NCI-H1092 (cell line): ENCODE measurements at regions not wholly inside any gene's neighbourhood (a gene's known extent, or its start where the extent isn't known, plus 50 kb on each side); places are given as distances from the start of the nearest gene placed in this dataset.

Source experiments
- DNase-seq: peaks from one replicate; lab custom pipeline; 2025; lab: John Stamatoyannopoulos, UW

DNA sequence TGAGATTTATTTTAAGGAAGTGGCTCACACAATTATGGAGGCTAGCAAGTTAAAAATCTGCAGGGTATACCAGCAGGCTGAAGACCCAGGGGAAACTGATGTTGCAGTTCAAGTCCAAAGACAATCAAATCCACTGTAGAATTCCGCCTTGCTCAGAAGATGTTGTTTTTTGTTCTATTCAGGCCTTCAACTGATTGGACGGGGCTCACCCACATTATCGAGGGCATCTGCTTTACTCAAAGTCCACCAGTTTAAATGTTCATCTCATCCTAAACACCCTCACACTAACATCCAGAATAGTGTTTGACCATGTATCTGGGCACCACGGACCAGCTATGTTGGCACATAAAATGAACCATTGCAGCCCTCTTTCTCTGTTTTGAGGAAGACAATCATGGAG is 211.2 kb upstream of the GPR26 start:
- DNase-seq, result no peak

DNA sequence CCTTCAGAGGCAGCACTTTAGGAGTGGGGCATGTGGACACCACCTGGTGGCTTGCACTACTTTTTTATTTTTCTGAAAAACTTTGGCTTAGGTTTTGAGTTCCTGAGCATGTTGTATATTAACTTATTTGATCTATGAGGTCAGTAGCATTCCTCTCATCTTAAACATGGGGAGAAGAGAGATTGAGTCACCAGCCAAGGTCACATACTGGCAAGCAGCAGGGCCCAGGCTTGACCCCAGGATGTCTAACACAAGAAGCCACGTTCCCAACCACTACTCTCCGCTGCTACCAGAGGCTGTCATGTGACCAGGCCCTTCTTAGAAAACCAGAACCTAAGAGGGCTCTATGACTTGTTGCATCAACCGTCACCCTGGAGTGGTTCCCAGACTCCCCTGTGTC is 210.3 kb upstream of the GPR26 start:
- no peak for DNase-seq

GRCh38 chr10:123458933-123459332 is 207.2 kb upstream of the GPR26 start:
- no peak for DNase-seq

GRCh38 chr10:123459371-123460091 is 206.6 kb upstream of the GPR26 start:
- DNase-seq, result no peak

GRCh38 chr10:123462246-123462645 is 203.9 kb upstream of the GPR26 start:
- no peak for DNase-seq

- no peak for DNase-seq
Observed at GRCh38 chr10:123462756-123463155, 203.4 kb upstream of the GPR26 start.

DNA sequence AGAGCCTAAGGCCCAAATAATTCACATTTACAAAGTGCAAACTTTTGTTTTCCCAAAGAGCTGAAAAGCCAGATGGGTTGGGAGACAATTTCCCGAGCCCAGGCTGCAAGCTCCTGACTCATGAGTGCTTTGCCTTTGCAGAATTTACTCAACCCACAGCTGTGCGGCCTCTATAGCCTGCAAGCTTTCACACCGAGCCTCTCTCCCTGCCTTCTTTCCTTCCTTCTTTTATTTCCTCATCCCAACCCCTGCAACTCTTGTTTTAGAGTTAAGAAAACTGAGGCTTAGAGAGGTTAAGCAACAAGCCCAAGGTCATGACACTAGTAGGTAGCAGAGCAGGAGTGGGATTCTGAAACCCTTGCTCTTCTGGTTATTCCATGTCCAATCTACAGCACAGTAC is 203.0 kb upstream of the GPR26 start:
- DNase-seq, result no peak

DNA sequence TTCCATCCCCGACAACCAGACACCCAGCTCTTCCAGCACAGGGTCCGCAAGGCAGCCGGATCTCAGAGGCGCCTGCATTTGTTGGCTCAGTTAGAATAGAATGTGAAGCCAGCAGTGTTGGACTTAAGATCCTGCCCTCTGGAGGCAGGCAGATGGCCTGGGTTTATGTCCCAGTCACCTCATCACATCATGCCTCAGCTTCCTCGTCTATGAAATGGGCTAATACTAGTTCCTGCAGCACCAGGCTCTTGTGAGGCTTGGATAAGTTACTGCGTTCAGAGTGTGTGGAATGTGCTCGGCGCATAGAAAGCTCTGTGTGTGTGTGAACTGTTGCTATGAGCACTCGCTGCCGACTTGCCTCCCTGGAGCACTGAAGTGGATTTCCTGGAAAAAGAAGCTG is 202.5 kb upstream of the GPR26 start:
- DNase-seq, result no peak

DNA sequence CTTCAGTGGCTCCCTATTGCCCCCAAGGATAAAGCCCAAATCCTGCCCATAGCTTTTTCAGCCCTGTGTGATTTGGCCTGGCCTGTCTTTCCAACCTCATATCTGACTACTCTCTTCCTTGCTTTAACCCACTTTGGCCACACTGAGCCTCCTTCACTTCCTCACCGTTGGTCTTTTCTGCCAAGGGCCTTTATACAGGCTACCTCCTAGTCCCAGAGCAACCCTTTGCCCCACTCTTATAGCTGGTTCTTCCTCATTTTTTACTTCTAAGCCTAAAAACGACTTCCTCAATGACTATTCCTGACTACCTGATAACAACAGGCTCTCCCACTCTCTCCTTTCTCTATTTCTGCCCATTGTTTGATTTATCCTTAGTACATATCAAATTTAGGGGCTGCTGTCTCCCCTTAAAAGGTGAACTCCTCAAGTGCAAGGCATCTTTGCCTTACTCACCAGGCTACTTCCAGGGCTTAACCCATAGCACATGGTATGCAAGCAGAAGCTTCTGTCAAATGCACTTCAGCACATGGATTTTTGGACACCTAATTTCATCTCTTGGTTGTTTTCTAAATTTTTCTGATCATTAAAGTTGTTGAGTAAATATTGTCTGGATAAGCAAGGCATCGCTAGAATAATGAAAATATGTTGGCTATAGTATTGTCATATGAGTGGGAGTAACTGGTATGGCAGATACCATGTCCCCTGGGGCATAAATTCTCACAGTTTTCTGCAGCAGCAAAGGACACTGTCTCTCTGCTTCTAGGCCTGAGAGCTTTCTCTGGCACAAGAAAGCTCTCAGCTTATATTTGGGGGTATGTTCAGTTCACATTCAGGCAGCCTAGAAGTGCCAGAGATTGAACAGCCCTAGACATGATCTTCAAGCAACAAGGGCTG is 201.5 kb upstream of the GPR26 start:
- DNase-seq, result no peak

DNA sequence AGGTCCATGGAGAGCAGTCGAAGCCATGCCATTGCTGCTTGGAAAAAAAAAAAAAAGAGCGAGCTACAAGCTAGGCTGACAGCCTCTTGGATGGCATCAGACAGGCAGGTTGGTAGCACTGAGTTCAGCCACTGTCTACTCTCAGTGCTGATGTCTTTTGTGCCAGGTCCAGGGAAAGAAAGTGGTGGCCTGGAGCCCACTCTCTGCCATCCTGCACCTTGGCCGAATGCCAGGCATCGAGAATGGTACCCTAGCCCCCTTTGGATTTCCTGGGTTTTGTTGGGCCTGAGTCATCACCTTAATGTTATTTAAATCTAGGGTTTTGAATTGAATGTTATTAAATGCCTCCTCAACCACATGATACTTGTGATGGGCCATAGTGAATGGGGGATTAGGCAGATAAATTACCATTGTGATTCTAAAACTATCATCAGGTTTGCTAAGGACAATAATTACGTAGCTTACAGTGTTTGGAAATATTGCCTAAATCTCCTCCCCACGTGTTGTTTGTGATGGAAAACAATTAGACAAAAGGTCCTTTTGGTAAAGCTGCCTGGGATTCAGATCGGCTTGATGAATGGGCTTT is 195.7 kb upstream of the GPR26 start:
- DNase-seq, result no peak

DNA sequence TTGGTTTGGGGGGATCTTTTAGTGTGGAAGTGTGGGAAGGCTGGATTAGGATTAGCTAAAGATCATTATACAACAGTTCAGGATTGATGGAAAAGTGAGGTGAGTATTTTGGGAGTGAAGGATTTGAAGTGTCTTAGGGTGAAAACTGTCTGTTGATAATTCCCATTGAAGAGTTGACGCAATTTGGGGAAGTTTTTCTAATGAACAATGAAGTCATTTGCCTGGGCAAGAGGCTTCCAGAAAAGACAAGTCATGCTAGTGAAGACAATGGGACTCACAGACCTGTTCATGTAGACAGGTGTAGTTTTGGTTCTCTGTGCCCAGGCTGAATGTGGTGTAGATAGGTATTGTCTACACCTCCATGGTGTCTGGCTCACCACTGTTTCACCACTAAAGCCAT is 194.3 kb upstream of the GPR26 start:
- no peak for DNase-seq

GRCh38 chr10:123472606-123473005 is 193.5 kb upstream of the GPR26 start:
- DNase-seq, result no peak

DNA sequence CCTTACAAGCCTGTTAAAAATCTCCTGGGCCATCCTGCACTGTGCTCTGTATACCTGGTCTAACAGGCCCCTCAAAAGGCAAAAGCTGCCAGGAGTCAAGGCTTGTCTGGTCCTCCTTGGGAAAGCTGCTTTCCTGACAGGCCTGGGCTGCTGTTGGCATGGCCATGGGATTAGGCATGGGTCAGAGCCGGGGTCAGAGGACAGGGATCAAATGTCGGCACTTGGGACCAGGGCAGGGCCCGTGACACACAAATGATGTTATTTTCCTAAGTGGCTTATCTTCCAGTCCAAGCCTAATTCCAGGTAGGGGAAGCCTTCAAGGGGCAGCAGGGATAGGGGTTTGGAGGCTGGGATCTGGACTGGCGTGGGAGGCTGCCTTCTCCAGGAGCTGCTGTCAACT is 191.5 kb upstream of the GPR26 start:
- no peak for DNase-seq

DNA sequence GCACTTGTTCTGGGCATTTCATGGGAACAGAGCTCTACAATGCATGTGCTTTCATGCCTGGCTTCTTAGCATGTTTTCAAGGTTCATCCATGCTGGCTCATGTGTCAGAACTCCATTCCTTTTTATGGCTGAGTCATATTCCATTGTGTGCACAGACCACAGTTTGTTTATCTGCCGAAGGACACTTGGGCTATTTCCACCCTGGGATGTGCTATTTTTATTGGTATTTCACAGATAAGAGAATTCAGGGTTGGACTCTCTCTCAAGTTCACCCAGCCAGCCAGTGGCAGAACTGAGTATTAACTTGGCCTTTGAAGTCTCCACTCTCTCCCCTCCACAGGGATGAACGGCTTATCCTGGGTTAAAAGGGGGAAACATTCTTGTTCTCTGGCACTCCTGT is 190.7 kb upstream of the GPR26 start:
- DNase-seq, result no peak

- DNase-seq, result no peak
Observed at GRCh38 chr10:123478116-123478515, 188.0 kb upstream of the GPR26 start.

DNA sequence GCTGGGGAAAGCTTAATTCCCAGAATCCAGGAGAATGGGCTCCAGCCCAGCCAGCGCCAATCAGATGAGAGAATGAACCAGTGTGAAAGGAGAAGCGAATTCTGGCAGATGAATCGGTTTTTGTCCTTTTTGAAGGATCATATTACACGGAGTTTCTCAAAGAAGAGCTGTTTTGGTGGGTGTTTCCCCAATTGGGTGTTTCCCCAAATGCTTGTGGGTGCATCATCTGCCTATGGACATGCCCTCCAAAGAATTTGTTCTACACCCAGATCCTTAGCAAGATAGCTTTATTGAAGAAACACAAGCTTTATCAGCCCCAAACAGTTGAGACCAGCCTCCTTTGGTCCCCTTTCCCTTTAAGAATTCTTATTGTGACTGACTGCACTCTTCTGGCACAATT is 186.5 kb upstream of the GPR26 start:
- DNase-seq, result no peak

GRCh38 chr10:123480344-123480743 is 185.8 kb upstream of the GPR26 start:
- no peak for DNase-seq

DNA sequence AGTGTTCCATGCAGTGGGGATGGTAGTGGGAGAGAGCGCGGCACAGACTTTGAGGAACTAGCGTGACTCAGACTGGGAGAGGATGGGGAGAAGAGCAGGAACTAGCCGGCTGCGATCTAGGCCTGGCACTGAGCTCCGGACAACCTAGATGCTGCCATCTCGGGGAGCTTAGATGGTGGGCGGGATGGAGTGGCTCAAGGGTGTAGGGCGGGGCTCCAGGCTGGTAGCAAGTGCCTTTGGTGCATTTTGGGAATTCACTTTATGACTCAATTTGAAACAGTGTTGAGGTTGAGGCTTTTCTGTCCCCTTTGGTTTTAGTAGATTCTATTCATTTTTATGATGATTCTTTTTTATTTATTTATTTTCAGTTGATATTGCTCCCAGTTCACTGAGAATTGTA is 185.3 kb upstream of the GPR26 start:
- DNase-seq, result no peak

DNA sequence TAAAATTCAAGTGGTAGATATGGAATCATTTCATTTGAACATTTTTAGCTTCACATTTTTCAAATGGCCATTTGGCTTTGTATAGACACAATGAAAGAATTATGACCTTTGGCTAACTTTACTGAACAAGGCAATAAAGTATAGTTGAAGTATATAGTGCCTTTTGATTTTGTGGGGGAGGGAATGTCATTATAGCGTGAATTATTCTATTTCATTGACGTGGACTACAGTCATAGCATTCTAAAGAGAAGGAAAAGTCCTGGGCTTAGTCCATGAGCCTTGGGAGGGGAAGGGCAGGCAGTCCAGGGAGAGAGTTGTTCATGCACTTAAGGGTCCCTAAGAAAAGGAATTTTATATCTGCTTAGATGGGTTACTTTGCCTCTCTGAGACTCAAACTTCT is 181.4 kb upstream of the GPR26 start:
- DNase-seq, result no peak

GRCh38 chr10:123485341-123485960 is 180.7 kb upstream of the GPR26 start:
- DNase-seq, result no peak

- DNase-seq, result no peak
Observed at GRCh38 chr10:123488436-123488835, 177.7 kb upstream of the GPR26 start.

GRCh38 chr10:123491364-123491763 is 174.8 kb upstream of the GPR26 start:
- DNase-seq, result no peak

DNA sequence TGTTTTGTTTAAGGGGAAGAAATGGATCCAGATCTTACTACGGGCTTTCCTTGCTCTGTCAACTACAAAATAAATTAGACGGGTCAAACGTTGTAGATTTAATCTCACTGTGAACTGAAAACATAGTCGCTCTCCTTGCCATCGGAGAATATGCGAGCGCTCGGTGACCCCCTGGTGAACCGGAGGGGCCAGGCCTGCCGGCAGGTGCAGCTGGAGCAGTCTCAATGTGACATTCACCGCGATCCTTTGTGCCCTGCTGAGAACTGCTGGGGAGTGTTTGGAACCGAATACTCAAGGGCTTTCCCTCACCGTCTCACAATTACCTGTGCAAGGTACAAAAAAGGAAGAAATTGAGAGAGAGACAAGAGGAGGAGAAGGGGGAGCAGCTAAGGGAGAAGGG is 174.1 kb upstream of the GPR26 start:
- DNase-seq, result peak; percentile 26
